ENCODE measurements at regions not wholly inside any gene's neighbourhood (a gene's known extent, or its start where the extent isn't known, plus 50 kb on each side); places are given as distances from the start of the nearest gene placed in this dataset.

DNA sequence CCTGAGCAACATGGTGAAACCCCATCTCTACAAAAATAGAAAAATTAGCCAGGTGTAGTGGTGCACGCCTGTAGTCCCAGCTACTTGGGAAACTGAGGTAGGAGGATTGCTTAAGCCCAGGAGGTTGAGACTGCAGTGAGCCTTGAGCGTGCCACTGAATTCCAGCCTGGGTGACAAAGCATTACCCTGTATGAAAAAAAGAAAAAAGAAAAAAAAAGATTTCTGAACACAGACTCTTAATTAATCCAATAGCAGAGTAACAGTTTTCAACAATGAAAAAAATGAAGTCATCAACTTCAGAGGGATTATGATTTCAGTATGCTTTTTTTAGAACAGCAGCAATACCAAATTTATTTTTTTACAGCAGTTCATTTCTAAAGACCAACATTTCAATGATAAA, 118.8 kb upstream of the TNPO1 start:
- Histone ChIP-seq H3K27ac (ENCODE audit: low read length) (no peak overlapping the region), H3K4me3 (ENCODE audit: low read length) (no peak overlapping the region), H3K4me2 (ENCODE audit: low read length) (no peak overlapping the region), H3K36me3 (ENCODE audit: insufficient read depth, low read length) (no peaks in the 10 kb centered on the region), H2AFZ (ENCODE audit: low read depth, low read length) (no peak overlapping the region), H3F3A (ENCODE audit: insufficient read depth, low read length, poor library complexity, severe bottlenecking) (no peaks in the 10 kb centered on the region), H3K9me3 (ENCODE audit: low read length) (no peaks in the 10 kb centered on the region), H3K27me3 (ENCODE audit: insufficient read depth, low read depth, low read length) (no peaks in the 10 kb centered on the region), H3K9me2 (ENCODE audit: insufficient read depth, low read length) (no peaks in the 10 kb centered on the region), H3K79me2 (replicated peaks; ENCODE audit: insufficient read depth, low read length) (no peaks in the 10 kb centered on the region), H3K9ac (ENCODE audit: low read length) (no peak overlapping the region), H4K20me1 (ENCODE audit: insufficient read depth) (no peaks in the 10 kb centered on the region)
- TF ChIP-seq, protein P1, sequence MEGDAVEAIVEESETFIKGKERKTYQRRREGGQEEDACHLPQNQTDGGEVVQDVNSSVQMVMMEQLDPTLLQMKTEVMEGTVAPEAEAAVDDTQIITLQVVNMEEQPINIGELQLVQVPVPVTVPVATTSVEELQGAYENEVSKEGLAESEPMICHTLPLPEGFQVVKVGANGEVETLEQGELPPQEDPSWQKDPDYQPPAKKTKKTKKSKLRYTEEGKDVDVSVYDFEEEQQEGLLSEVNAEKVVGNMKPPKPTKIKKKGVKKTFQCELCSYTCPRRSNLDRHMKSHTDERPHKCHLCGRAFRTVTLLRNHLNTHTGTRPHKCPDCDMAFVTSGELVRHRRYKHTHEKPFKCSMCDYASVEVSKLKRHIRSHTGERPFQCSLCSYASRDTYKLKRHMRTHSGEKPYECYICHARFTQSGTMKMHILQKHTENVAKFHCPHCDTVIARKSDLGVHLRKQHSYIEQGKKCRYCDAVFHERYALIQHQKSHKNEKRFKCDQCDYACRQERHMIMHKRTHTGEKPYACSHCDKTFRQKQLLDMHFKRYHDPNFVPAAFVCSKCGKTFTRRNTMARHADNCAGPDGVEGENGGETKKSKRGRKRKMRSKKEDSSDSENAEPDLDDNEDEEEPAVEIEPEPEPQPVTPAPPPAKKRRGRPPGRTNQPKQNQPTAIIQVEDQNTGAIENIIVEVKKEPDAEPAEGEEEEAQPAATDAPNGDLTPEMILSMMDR (IDR thresholded peaks at IDR 0.05; ENCODE audit: poor library complexity, severe bottlenecking) = no peak
- TF ChIP-seq EP300 (conservative IDR thresholded peaks at IDR 0.05; ENCODE audit: poor library complexity, severe bottlenecking) (no peak), RAD21 (conservative IDR thresholded peaks at IDR 0.05) (no peak), SMC3 (conservative IDR thresholded peaks at IDR 0.05; ENCODE audit: poor library complexity) (no peak), POLR2AphosphoS5 (IDR thresholded peaks at IDR 0.05) (no peak), TAF1 (IDR thresholded peaks at IDR 0.05; ENCODE audit: low read depth) (no peak), EZH2 (IDR thresholded peaks at IDR 0.05; ENCODE audit: borderline replicate concordance, insufficient read depth, low read length, poor library complexity, severe bottlenecking) (no peak), MXI1 (conservative IDR thresholded peaks at IDR 0.05; ENCODE audit: poor library complexity, severe bottlenecking) (no peak)
- TF ChIP-seq, protein P2, sequence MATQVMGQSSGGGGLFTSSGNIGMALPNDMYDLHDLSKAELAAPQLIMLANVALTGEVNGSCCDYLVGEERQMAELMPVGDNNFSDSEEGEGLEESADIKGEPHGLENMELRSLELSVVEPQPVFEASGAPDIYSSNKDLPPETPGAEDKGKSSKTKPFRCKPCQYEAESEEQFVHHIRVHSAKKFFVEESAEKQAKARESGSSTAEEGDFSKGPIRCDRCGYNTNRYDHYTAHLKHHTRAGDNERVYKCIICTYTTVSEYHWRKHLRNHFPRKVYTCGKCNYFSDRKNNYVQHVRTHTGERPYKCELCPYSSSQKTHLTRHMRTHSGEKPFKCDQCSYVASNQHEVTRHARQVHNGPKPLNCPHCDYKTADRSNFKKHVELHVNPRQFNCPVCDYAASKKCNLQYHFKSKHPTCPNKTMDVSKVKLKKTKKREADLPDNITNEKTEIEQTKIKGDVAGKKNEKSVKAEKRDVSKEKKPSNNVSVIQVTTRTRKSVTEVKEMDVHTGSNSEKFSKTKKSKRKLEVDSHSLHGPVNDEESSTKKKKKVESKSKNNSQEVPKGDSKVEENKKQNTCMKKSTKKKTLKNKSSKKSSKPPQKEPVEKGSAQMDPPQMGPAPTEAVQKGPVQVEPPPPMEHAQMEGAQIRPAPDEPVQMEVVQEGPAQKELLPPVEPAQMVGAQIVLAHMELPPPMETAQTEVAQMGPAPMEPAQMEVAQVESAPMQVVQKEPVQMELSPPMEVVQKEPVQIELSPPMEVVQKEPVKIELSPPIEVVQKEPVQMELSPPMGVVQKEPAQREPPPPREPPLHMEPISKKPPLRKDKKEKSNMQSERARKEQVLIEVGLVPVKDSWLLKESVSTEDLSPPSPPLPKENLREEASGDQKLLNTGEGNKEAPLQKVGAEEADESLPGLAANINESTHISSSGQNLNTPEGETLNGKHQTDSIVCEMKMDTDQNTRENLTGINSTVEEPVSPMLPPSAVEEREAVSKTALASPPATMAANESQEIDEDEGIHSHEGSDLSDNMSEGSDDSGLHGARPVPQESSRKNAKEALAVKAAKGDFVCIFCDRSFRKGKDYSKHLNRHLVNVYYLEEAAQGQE (IDR thresholded peaks at IDR 0.05; ENCODE audit: borderline replicate concordance) = no peak

DNA sequence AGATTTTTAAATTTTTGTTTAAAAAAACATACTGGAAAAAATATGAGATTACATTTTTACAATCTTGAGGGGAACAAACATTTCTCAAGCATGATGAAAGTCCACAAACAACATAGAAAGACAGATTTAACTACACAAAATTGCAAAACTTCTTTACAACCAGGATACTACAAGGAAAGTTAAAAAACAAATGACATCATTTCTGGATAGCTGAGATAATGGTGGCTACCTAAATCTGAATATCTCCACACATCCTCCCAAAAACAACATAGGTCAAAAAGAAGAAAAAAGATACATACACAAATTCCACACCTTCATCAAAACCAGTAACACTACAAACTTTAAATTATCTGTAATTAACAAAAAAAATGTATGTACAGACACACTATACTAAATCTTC, 120.8 kb upstream of the TNPO1 start:
- H2AFZ ChIP-seq (ENCODE audit: low read depth, low read length) = no peak overlapping the region
- no peak overlapping the region for H3K9ac ChIP-seq (ENCODE audit: low read length)
- H3K27ac ChIP-seq (ENCODE audit: low read length) = no peak overlapping the region
- no peak for TF ChIP-seq MXI1 (conservative IDR thresholded peaks at IDR 0.05; ENCODE audit: poor library complexity, severe bottlenecking)
- TF ChIP-seq, protein P2 (IDR thresholded peaks at IDR 0.05; ENCODE audit: borderline replicate concordance) = no peak
- no peak for TF ChIP-seq POLR2AphosphoS5 (IDR thresholded peaks at IDR 0.05)
- TF ChIP-seq TAF1 (IDR thresholded peaks at IDR 0.05; ENCODE audit: low read depth) = no peak
- no peak for TF ChIP-seq EP300 (conservative IDR thresholded peaks at IDR 0.05; ENCODE audit: poor library complexity, severe bottlenecking)
- no peak for TF ChIP-seq RAD21 (conservative IDR thresholded peaks at IDR 0.05)
- TF ChIP-seq, protein P1 (IDR thresholded peaks at IDR 0.05; ENCODE audit: poor library complexity, severe bottlenecking) = no peak
- TF ChIP-seq SMC3 (conservative IDR thresholded peaks at IDR 0.05; ENCODE audit: poor library complexity) = no peak
- TF ChIP-seq EZH2 (IDR thresholded peaks at IDR 0.05; ENCODE audit: borderline replicate concordance, insufficient read depth, low read length, poor library complexity, severe bottlenecking) = no peak
- H3K9me3 ChIP-seq (ENCODE audit: low read length) = no peaks in the 10 kb centered on the region
- no peaks in the 10 kb centered on the region for H3F3A ChIP-seq (ENCODE audit: insufficient read depth, low read length, poor library complexity, severe bottlenecking)
- H3K27me3 ChIP-seq (ENCODE audit: insufficient read depth, low read depth, low read length) = no peaks in the 10 kb centered on the region
- no peaks in the 10 kb centered on the region for H3K79me2 ChIP-seq (replicated peaks; ENCODE audit: insufficient read depth, low read length)
- no peaks in the 10 kb centered on the region for H4K20me1 ChIP-seq (ENCODE audit: insufficient read depth)
- H3K36me3 ChIP-seq (ENCODE audit: insufficient read depth, low read length) = no peaks in the 10 kb centered on the region
- H3K4me2 ChIP-seq (ENCODE audit: low read length) = no peak overlapping the region
- H3K4me3 ChIP-seq (ENCODE audit: low read length) = no peak overlapping the region
- H3K9me2 ChIP-seq (ENCODE audit: insufficient read depth, low read length) = no peaks in the 10 kb centered on the region

Measured in neural cell (in vitro differentiated cells).